ENCODE measurements at regions not wholly inside any gene's neighbourhood (a gene's known extent, or its start where the extent isn't known, plus 50 kb on each side); places are given as distances from the start of the nearest gene placed in this dataset.

- TF ChIP-seq CTCF (IDR thresholded peaks at IDR 0.05) (no peak), POLR2A (IDR thresholded peaks at IDR 0.05) (no peak)
Measured at GRCh38 chr4:148834804-148835631, 392.8 kb upstream of the NR3C2 start.
